Activated CD4-positive, alpha-beta T cell treated with anti-CD3 and anti-CD28 coated beads, Interleukin-2, amount 10 ng/mL, durations not matched to agents 7 days and 5 days (primary cell): ENCODE measurements at regions not wholly inside any gene's neighbourhood (a gene's known extent, or its start where the extent isn't known, plus 50 kb on each side); places are given as distances from the start of the nearest gene placed in this dataset.

Experiments used
- CTCF ChIA-PET: fragments of 350-600 bp; sonication (Branson Sonifier 250); formaldehyde crosslinking; loops from one replicate; lab custom pipeline; 2021; ENCODE audit warnings: antibody characterized with exemption; lab: Charles Lee
- POLR2A ChIA-PET: fragments of 350-600 bp; sonication (Branson Sonifier 250); formaldehyde crosslinking; loops from one replicate; lab custom pipeline; 2021; ENCODE audit warnings: antibody characterized with exemption; lab: Charles Lee
- DNase-seq: peaks from one replicate; pipeline ENCODE4 v3.0.0-alpha.2; 2020
- H3K27ac Mint-ChIP-seq: one replicate; pipeline ENCODE4 v1.8.0; 2021; ENCODE audit warnings: mild to moderate bottlenecking, moderate library complexity, mixed read lengths
- H3K27me3 Mint-ChIP-seq: one replicate; pipeline ENCODE4 v1.8.0; 2021; ENCODE audit warnings: mixed read lengths
- H3K36me3 Mint-ChIP-seq: one replicate; pipeline ENCODE4 v1.8.0; 2021; ENCODE audit warnings: low read depth, mixed read lengths
- H3K4me1 Mint-ChIP-seq: one replicate; pipeline ENCODE4 v1.8.0; 2021; ENCODE audit warnings: mixed read lengths
- H3K4me3 Mint-ChIP-seq: one replicate; pipeline ENCODE4 v1.8.0; 2021; ENCODE audit warnings: mild to moderate bottlenecking, moderate library complexity, mixed read lengths
- H3K9me3 Mint-ChIP-seq: one replicate; pipeline ENCODE4 v1.8.0; 2021; ENCODE audit warnings: mixed read lengths

- Mint-ChIP-seq H3K36me3 (no peaks in the 10 kb centered on the region), H3K27ac (no peak overlapping the region), H3K4me3 (no peak overlapping the region), H3K4me1 (peaks cover 2% of the 10 kb centered on the region), H3K9me3 (no peaks in the 10 kb centered on the region), H3K27me3 (no peaks in the 10 kb centered on the region)
- ChIA-PET POLR2A (no interaction called here), CTCF (no interaction called here)
- DNase-seq, result no peak
Measured at GRCh38 chr5:98997000-98997399, 68.2 kb upstream of the CHD1 start.

GRCh38 chr5:98994611-98995010 lies 65.8 kb upstream of the CHD1 start:
- no peaks in the 10 kb centered on the region for H3K27me3 Mint-ChIP-seq
- CTCF ChIA-PET, result interaction anchor here (0.6 kb wide), 1 partner anchor 53 kb away, joined by 3 read pairs; no protein-coding TSS in a partner anchor
- no peak overlapping the region for H3K4me3 Mint-ChIP-seq
- peaks cover 7% of the 10 kb centered on the region for H3K4me1 Mint-ChIP-seq
- H3K27ac Mint-ChIP-seq, result no peak overlapping the region
- H3K9me3 Mint-ChIP-seq, result peaks cover 1% of the 10 kb centered on the region
- no peaks in the 10 kb centered on the region for H3K36me3 Mint-ChIP-seq
- POLR2A ChIA-PET, result no interaction called here
- no peak for DNase-seq

GRCh38 chr5:98993512-98993911 lies 64.7 kb upstream of the CHD1 start:
- Mint-ChIP-seq H3K9me3 (peaks cover 2% of the 10 kb centered on the region), H3K36me3 (no peaks in the 10 kb centered on the region), H3K4me1 (peaks cover 9% of the 10 kb centered on the region), H3K27me3 (no peaks in the 10 kb centered on the region), H3K27ac (no peak overlapping the region), H3K4me3 (no peak overlapping the region)
- DNase-seq, result no peak
- ChIA-PET CTCF (interaction anchor here (0.6 kb wide), 1 partner anchor 674 kb away, joined by 3 read pairs; no protein-coding TSS in a partner anchor), POLR2A (no interaction called here)

GRCh38 chr5:98992552-98992951 lies 63.7 kb upstream of the CHD1 start:
- no peaks in the 10 kb centered on the region for H3K27me3 Mint-ChIP-seq
- H3K27ac Mint-ChIP-seq, result no peak overlapping the region
- DNase-seq, result no peak
- no peaks in the 10 kb centered on the region for H3K36me3 Mint-ChIP-seq
- ChIA-PET CTCF (no interaction called here), POLR2A (no interaction called here)
- H3K4me3 Mint-ChIP-seq, result no peak overlapping the region
- H3K4me1 Mint-ChIP-seq, result peaks cover 9% of the 10 kb centered on the region
- H3K9me3 Mint-ChIP-seq, result peaks cover 2% of the 10 kb centered on the region

- ChIA-PET CTCF (no interaction called here), POLR2A (no interaction called here)
- no peaks in the 10 kb centered on the region for H3K36me3 Mint-ChIP-seq
- peaks cover 2% of the 10 kb centered on the region for H3K9me3 Mint-ChIP-seq
- peaks cover 9% of the 10 kb centered on the region for H3K4me1 Mint-ChIP-seq
- H3K4me3 Mint-ChIP-seq, result no peak overlapping the region
- DNase-seq, result no peak
- no peak overlapping the region for H3K27ac Mint-ChIP-seq
- no peaks in the 10 kb centered on the region for H3K27me3 Mint-ChIP-seq
Measured at GRCh38 chr5:98989727-98990126, 60.9 kb upstream of the CHD1 start.

- Mint-ChIP-seq H3K4me3 (no peak overlapping the region), H3K9me3 (peaks cover 2% of the 10 kb centered on the region), H3K4me1 (peaks cover 9% of the 10 kb centered on the region), H3K27me3 (no peaks in the 10 kb centered on the region), H3K36me3 (no peaks in the 10 kb centered on the region), H3K27ac (no peak overlapping the region)
- DNase-seq, result no peak
- ChIA-PET POLR2A (no interaction called here), CTCF (interaction anchor here (0.6 to 1.0 kb wide), 2 partner anchors 38 to 53 kb away, joined by 3 to 6 read pairs; no protein-coding TSS in a partner anchor)
Measured at GRCh38 chr5:98986587-98986986, 57.8 kb upstream of the CHD1 start.

- Mint-ChIP-seq H3K4me1 (no peaks in the 10 kb centered on the region), H3K36me3 (no peaks in the 10 kb centered on the region), H3K9me3 (no peaks in the 10 kb centered on the region), H3K27ac (no peak overlapping the region), H3K27me3 (peaks cover 2% of the 10 kb centered on the region), H3K4me3 (no peak overlapping the region)
- DNase-seq, result no peak
- CTCF ChIA-PET, result no interaction called here
- POLR2A ChIA-PET, result no interaction called here
Measured at GRCh38 chr5:98982880-98983279, 54.1 kb upstream of the CHD1 start.
